GM12878 (cell line): ENCODE measurements at regions not wholly inside any gene's neighbourhood (a gene's known extent, or its start where the extent isn't known, plus 50 kb on each side); places are given as distances from the start of the nearest gene placed in this dataset.

Source experiments
- ATAC-seq: fragments of 200-7000 bp; cut with Tn5 transposase; 3 replicates; pipeline ENCODE4 v1.9.1; 2020; ENCODE audit warnings: mild to moderate bottlenecking, moderate library complexity
- BruUV-seq: library from RNA; stranded (reverse); fragments of 400-500 nt; replicated peaks from 2 replicates; lab custom pipeline; 2021; lab: Mats Ljungman, UMichigan
- CTCF ChIA-PET: fragments of 300-600 bp; sonication (Branson Sonifier 250); formaldehyde crosslinking; extraction: SDS; loops from one replicate; lab custom pipeline; 2021; ENCODE audit warnings: inconsistent platforms; lab: Yijun Ruan, JAX
- POLR2A ChIA-PET: fragments of 350-600 bp; formaldehyde crosslinking; extraction: SDS; loops from one replicate; lab custom pipeline; 2021; ENCODE audit warnings: inconsistent platforms; lab: Charles Lee
- RAD21 ChIA-PET: fragments of 300-600 bp; sonication (Branson Sonifier 250); formaldehyde crosslinking; loops from one replicate; lab custom pipeline; 2023; ENCODE audit warnings: antibody characterized with exemption; ENCODE audit not compliant: unreplicated experiment; lab: Charles Lee
- SMC1A ChIA-PET: fragments of 300-600 bp; sonication (Branson Sonifier 250); formaldehyde crosslinking; loops from one replicate; lab custom pipeline; 2023; ENCODE audit not compliant: unreplicated experiment, uncharacterized antibody; lab: Charles Lee
- DNase-seq: peaks from one replicate; pipeline ENCODE4 v3.0.0-alpha.2; 2011; ENCODE audit warnings: low read depth, low spot score
- FAIRE-seq: peaks from 3 replicates; lab custom pipeline; 2011; peaks lifted over from hg19 to GRCh38; lab: Jason Lieb, UNC
- H2AFZ ChIP-seq: 2 replicates; pipeline ENCODE4 v1.6.0; 2011; ENCODE audit warnings: low read depth, low read length, control low read depth; ENCODE audit not compliant: control insufficient read depth
- H3K27ac ChIP-seq: 2 replicates; pipeline ENCODE4 v1.5.1; 2011; ENCODE audit warnings: control low read depth; ENCODE audit not compliant: control insufficient read depth, insufficient read depth
- H3K27me3 ChIP-seq, 2 experiments: replicated peaks in 1 of 2; 2 replicates each; pipeline versions ENCODE4 v1.6.0 to v1.6.1; 2011; ENCODE audit warnings: low read length in 1 of 2; ENCODE audit not compliant: control insufficient read depth in 2 of 2, insufficient read depth in 2 of 2
- H3K36me3 ChIP-seq, 2 experiments: 2 replicates each; pipeline ENCODE4 v1.5.1; 2011; ENCODE audit warnings: low read length in 1 of 2; ENCODE audit not compliant: control insufficient read depth in 2 of 2, insufficient read depth in 2 of 2
- H3K4me1 ChIP-seq: 2 replicates; pipeline ENCODE4 v1.6.1; 2011; ENCODE audit warnings: mild to moderate bottlenecking, low read length, moderate library complexity, mixed read lengths; ENCODE audit not compliant: control insufficient read depth, insufficient read depth
- H3K4me2 ChIP-seq: 2 replicates; pipeline ENCODE4 v1.6.0; 2011; ENCODE audit warnings: control low read depth; ENCODE audit not compliant: control insufficient read depth, insufficient read depth
- H3K4me3 ChIP-seq: fragments of 200-600 bp; sonication (generic); 2 replicates; pipeline ENCODE4 v1.5.1; 2016
- H3K79me2 ChIP-seq: 2 replicates; pipeline ENCODE4 v1.6.0; 2011; ENCODE audit warnings: low read length; ENCODE audit not compliant: control insufficient read depth, insufficient read depth
- H3K9ac ChIP-seq: 2 replicates; pipeline ENCODE4 v1.8.0; 2011; ENCODE audit warnings: low read length, control low read depth, mixed read lengths; ENCODE audit not compliant: control insufficient read depth, insufficient read depth
- H3K9me3 ChIP-seq: replicated peaks from 3 replicates; pipeline ENCODE4 v1.5.1; 2011; ENCODE audit warnings: mild to moderate bottlenecking, low read length; ENCODE audit not compliant: control insufficient read depth, insufficient read depth
- H4K20me1 ChIP-seq: 2 replicates; pipeline ENCODE4 v1.6.0; 2011; ENCODE audit not compliant: control insufficient read depth, insufficient read depth
- NFIC ChIP-seq: IDR thresholded peaks from 2 replicates; pipeline ENCODE4 v1.6.1; 2012; ENCODE audit warnings: low read depth, mild to moderate bottlenecking, inconsistent platforms, low read length, moderate library complexity
- NRF1 ChIP-seq: conservative IDR thresholded peaks from 2 replicates; pipeline ENCODE4 v1.6.1; 2011; ENCODE audit warnings: mild to moderate bottlenecking, low read depth, low read length, improper control_type of control experiment
- SIX5 ChIP-seq: IDR thresholded peaks from 2 replicates; pipeline ENCODE4 v1.6.1; 2011; ENCODE audit warnings: mild to moderate bottlenecking, low read depth, low read length, moderate library complexity; ENCODE audit not compliant: severe bottlenecking
- WGBS: methylation state at CpG from one replicate; pipeline ENCODE4 v1.1.6; 2016; ENCODE audit warnings: low lambda C conversion rate; ENCODE audit not compliant: insufficient replicate concordance, insufficient coverage; ENCODE audit errors: missing lambda C conversion rate; 5-methylcytosine and 5-hydroxymethylcytosine counted together
- in situ Hi-C: fragments of 300-500 bp; cut with MboI; formaldehyde crosslinking; loops from 9 replicates; pipeline ENCODE4 v1.14.3; 2018; ENCODE audit warnings: mixed read lengths
- intact Hi-C: fragments of 100-400 bp; cut with micrococcal nuclease; formaldehyde crosslinking; loops from one replicate; pipeline ENCODE4 v1.14.2; 2022; ENCODE audit not compliant: unreplicated experiment
- TF ChIP-seq, protein P1 (sequence below): IDR thresholded peaks from 2 replicates; pipeline ENCODE4 v1.6.1; 2012; ENCODE audit warnings: improper control_type of control experiment, low read depth, low read length; ENCODE audit not compliant: insufficient replicate concordance
- TF ChIP-seq, protein P2 (sequence below): fragments of 450-650 bp; IDR thresholded peaks from 2 replicates; pipeline ENCODE4 v1.6.1; 2017; ENCODE audit warnings: mild to moderate bottlenecking, moderate library complexity

DNA sequence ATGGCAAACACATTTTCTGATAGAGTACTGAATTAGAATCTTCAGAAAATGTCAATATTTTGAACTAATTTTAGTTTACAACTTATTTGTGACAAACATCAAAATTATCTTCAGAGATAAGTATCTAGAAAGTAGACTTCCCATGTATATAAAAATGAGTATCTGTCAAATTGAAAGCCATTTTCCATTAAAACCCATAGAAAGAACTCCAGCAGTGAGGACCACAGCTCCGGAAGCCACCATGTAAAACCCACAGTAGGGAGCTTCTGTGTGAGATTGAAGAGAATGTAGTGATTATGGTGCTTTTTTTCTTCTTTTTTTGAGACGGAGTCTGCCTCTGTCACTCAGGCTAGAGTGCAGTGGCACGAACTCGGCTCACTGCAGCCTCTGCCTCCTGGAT is 687.0 kb downstream of the TYW1 start:
- no TSS peak for BruUV-seq
- Histone ChIP-seq H3K79me2 (no peaks in the 10 kb centered on the region), H3K36me3 (no peaks in the 10 kb centered on the region), H3K4me3 (no peak overlapping the region), H3K9me3 (no peaks in the 10 kb centered on the region), H3K27ac (no peak overlapping the region), H4K20me1 (no peaks in the 10 kb centered on the region), H3K27me3 (no peaks in the 10 kb centered on the region), H2AFZ (no peak overlapping the region), H3K9ac (no peak overlapping the region), H3K4me1 (no peaks in the 10 kb centered on the region), H3K4me2 (no peak overlapping the region)
- ChIA-PET POLR2A (no interaction called here), SMC1A (no interaction called here), RAD21 (no interaction called here), CTCF (no interaction called here)
- in situ Hi-C loops, result no loop called here
- intact Hi-C loops, result no loop called here
- 29% methylated on average over 4 of the region's 4 CpGs for WGBS
- ATAC-seq (no peak), FAIRE-seq (no peak), DNase-seq (no peak)
- TF ChIP-seq NFIC (no peak), NRF1 (no peak), SIX5 (no peak)
- TF ChIP-seq, protein P1, sequence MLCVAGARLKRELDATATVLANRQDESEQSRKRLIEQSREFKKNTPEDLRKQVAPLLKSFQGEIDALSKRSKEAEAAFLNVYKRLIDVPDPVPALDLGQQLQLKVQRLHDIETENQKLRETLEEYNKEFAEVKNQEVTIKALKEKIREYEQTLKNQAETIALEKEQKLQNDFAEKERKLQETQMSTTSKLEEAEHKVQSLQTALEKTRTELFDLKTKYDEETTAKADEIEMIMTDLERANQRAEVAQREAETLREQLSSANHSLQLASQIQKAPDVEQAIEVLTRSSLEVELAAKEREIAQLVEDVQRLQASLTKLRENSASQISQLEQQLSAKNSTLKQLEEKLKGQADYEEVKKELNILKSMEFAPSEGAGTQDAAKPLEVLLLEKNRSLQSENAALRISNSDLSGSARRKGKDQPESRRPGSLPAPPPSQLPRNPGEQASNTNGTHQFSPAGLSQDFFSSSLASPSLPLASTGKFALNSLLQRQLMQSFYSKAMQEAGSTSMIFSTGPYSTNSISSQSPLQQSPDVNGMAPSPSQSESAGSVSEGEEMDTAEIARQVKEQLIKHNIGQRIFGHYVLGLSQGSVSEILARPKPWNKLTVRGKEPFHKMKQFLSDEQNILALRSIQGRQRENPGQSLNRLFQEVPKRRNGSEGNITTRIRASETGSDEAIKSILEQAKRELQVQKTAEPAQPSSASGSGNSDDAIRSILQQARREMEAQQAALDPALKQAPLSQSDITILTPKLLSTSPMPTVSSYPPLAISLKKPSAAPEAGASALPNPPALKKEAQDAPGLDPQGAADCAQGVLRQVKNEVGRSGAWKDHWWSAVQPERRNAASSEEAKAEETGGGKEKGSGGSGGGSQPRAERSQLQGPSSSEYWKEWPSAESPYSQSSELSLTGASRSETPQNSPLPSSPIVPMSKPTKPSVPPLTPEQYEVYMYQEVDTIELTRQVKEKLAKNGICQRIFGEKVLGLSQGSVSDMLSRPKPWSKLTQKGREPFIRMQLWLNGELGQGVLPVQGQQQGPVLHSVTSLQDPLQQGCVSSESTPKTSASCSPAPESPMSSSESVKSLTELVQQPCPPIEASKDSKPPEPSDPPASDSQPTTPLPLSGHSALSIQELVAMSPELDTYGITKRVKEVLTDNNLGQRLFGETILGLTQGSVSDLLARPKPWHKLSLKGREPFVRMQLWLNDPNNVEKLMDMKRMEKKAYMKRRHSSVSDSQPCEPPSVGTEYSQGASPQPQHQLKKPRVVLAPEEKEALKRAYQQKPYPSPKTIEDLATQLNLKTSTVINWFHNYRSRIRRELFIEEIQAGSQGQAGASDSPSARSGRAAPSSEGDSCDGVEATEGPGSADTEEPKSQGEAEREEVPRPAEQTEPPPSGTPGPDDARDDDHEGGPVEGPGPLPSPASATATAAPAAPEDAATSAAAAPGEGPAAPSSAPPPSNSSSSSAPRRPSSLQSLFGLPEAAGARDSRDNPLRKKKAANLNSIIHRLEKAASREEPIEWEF, result no peak
- TF ChIP-seq, protein P2, sequence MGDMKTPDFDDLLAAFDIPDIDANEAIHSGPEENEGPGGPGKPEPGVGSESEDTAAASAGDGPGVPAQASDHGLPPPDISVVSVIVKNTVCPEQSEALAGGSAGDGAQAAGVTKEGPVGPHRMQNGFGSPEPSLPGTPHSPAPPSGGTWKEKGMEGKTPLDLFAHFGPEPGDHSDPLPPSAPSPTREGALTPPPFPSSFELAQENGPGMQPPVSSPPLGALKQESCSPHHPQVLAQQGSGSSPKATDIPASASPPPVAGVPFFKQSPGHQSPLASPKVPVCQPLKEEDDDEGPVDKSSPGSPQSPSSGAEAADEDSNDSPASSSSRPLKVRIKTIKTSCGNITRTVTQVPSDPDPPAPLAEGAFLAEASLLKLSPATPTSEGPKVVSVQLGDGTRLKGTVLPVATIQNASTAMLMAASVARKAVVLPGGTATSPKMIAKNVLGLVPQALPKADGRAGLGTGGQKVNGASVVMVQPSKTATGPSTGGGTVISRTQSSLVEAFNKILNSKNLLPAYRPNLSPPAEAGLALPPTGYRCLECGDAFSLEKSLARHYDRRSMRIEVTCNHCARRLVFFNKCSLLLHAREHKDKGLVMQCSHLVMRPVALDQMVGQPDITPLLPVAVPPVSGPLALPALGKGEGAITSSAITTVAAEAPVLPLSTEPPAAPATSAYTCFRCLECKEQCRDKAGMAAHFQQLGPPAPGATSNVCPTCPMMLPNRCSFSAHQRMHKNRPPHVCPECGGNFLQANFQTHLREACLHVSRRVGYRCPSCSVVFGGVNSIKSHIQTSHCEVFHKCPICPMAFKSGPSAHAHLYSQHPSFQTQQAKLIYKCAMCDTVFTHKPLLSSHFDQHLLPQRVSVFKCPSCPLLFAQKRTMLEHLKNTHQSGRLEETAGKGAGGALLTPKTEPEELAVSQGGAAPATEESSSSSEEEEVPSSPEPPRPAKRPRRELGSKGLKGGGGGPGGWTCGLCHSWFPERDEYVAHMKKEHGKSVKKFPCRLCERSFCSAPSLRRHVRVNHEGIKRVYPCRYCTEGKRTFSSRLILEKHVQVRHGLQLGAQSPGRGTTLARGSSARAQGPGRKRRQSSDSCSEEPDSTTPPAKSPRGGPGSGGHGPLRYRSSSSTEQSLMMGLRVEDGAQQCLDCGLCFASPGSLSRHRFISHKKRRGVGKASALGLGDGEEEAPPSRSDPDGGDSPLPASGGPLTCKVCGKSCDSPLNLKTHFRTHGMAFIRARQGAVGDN, result no peak
